ENCODE measurements at regions not wholly inside any gene's neighbourhood (a gene's known extent, or its start where the extent isn't known, plus 50 kb on each side); places are given as distances from the start of the nearest gene placed in this dataset.

DNA sequence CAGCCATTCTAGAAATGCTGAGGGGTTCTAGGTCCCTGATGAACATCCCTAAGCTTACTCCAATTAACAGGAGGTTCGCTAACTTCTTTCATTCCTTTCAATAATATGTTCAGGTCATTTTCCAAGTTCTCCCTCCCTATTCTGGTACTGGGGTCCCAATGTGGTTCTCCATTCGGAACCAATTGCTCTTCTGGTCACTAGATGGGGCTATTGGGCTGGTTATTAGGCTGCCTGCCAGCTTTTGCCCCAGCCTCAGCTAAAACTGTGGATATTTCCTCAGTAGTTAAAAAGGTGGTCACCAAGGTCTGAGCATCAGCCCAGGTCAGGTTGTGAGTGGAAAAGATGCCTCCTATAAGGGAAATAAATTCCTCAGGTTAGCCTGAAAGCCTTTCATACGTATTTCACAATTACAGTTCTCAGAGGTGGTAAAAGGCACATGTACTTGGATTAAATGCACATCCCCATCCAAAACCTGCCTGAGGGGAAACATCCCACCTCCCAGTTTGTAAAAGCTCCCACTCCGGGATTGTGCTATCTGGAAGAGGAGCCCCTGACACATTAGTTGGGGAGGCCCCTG lies 161.1 kb upstream of the CCDC179 start:
- in situ Hi-C loops (cut with HindIII; ENCODE audit: low sequenced_read_pairs), result no loop called here

DNA sequence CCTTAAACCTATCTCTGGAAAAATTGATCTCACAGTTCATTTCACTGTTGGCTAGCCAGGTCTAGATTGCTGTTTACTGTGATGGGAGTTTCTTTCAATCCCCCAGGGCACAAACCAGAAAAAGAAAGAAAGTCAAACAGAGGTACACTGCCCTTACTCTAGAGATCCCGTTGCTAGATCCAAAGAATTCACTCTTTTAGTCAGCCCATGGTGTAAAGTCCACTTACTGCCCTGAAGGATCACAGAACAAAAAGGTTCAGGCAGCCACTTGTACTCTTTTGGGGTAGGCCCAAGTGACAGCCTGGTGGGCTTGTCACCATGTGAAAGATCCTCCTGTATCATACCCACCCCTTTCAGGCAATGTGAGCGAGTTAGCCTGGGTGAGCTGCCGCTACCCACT lies 162.6 kb upstream of the CCDC179 start:
- in situ Hi-C loops (cut with HindIII; ENCODE audit: low sequenced_read_pairs), result no loop called here
- DNase-seq (ENCODE audit: low read depth), result no peak
- TF ChIP-seq, protein P1, sequence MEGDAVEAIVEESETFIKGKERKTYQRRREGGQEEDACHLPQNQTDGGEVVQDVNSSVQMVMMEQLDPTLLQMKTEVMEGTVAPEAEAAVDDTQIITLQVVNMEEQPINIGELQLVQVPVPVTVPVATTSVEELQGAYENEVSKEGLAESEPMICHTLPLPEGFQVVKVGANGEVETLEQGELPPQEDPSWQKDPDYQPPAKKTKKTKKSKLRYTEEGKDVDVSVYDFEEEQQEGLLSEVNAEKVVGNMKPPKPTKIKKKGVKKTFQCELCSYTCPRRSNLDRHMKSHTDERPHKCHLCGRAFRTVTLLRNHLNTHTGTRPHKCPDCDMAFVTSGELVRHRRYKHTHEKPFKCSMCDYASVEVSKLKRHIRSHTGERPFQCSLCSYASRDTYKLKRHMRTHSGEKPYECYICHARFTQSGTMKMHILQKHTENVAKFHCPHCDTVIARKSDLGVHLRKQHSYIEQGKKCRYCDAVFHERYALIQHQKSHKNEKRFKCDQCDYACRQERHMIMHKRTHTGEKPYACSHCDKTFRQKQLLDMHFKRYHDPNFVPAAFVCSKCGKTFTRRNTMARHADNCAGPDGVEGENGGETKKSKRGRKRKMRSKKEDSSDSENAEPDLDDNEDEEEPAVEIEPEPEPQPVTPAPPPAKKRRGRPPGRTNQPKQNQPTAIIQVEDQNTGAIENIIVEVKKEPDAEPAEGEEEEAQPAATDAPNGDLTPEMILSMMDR (IDR thresholded peaks at IDR 0.05; ENCODE audit: low read depth, low read length, missing control alignments), result no peak

More for the DNA sequence above, 161.1 kb upstream of the CCDC179 start:
- DNase-seq (ENCODE audit: low read depth), result peak; percentile 4
- TF ChIP-seq, protein P1 (IDR thresholded peaks at IDR 0.05; ENCODE audit: low read depth, low read length, missing control alignments), result peak; percentile 73
- H3K4me3 ChIP-seq (ENCODE audit: low read depth, low read length), result no peak overlapping the region

DNA sequence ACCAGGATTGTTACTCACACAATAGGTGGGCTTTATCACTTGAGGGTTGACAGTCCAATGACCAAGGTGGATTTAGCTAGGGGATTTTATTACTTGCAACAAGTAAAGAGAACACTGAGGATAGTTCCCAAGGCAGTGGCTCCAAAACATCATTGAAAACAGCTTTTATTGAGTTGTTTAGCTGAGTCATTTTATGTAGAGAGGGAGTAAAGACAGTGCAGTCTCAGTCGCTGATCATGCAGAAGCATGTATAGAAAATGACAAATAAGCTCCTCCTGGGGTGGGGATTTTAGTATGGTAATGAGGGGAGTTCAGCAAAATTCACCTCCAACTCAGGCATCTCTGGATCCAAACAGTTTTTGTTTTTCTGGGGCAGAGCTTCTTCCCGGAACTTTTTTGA lies 163.0 kb upstream of the CCDC179 start:
- in situ Hi-C loops (cut with HindIII; ENCODE audit: low sequenced_read_pairs), result no loop called here
- no peak for DNase-seq (ENCODE audit: low read depth)
- TF ChIP-seq, protein P1 (IDR thresholded peaks at IDR 0.05; ENCODE audit: low read depth, low read length, missing control alignments), result no peak
- no peak overlapping the region for H3K4me3 ChIP-seq (ENCODE audit: low read depth, low read length)

More for the DNA sequence above, 162.6 kb upstream of the CCDC179 start:
- H3K4me3 ChIP-seq (ENCODE audit: low read depth, low read length), result no peak overlapping the region

DNA sequence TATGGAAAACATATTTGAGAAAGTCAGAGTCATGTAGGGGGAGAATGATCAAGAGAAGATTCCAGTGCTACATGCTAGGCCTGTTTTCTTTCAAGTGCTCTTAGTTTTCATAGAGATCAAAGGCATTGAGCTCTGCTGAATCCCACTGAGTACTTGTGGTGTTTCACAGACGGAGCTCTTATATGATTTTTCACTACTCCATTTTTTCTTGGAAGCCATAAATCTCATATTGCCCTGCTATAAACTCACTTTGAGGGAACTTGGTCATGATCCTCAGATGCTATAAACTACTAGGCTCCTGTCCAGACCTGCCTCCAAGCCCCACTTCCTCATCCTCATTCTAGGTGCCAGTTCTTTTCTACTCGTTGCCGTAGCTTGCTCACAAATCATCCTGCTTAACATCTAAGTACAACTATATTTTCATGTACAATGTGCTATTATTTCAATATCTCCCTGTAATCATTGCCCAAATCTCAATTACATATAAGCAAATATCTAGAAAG lies 180.8 kb upstream of the CCDC179 start:
- H3K4me3 ChIP-seq (ENCODE audit: low read depth, low read length), result no peak overlapping the region
- TF ChIP-seq, protein P1 (IDR thresholded peaks at IDR 0.05; ENCODE audit: low read depth, low read length, missing control alignments), result no peak
- in situ Hi-C loops (cut with HindIII; ENCODE audit: low sequenced_read_pairs), result no loop called here
- no peak for DNase-seq (ENCODE audit: low read depth)

DNA sequence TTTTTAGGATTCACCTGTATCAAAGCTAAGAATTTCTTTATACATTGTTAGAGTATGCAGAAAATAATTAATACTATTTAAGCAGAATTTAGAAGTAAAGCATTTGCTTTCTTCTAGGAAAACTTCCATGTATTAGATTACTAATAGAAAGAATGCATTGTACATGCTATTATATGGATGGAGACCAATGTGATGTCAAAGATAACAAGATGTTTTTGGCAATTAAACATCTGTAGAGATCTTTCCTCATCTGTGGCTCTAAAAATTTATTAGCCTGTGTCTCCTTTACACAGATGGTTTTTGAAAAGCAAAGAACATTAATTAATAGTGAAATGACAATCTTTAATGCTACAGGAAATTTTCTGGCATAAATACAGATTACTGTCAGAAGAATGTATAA lies 198.4 kb upstream of the CCDC179 start:
- in situ Hi-C loops (cut with HindIII; ENCODE audit: low sequenced_read_pairs), result no loop called here

DNA sequence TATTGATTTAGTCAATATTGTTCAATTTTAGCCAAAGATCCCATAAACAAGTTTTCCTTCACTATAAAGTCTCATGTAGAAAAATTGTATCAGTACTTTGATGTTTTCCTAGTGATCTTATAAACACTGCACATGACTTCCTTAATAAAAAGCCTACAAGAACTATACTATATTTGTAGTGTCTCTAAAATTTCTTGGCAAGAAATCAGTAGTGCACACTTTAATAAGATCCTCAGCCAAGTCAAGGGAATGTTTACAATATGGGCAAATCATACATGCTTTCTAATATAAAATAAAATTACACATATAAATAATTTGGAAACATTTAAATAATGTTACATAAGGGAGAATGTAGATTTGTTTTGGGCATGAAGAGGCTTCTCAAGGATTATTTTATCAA lies 203.0 kb upstream of the CCDC179 start:
- TF ChIP-seq, protein P1 (IDR thresholded peaks at IDR 0.05; ENCODE audit: low read depth, low read length, missing control alignments), result no peak
- DNase-seq (ENCODE audit: low read depth), result no peak
- in situ Hi-C loops (cut with HindIII; ENCODE audit: low sequenced_read_pairs), result no loop called here
- H3K4me3 ChIP-seq (ENCODE audit: low read depth, low read length), result no peak overlapping the region

More for the DNA sequence above, 198.4 kb upstream of the CCDC179 start:
- no peak overlapping the region for H3K4me3 ChIP-seq (ENCODE audit: low read depth, low read length)
- DNase-seq (ENCODE audit: low read depth), result no peak
- TF ChIP-seq, protein P1 (IDR thresholded peaks at IDR 0.05; ENCODE audit: low read depth, low read length, missing control alignments), result no peak
